Liver (tissue), 2 donors: ENCODE measurements at regions not wholly inside any gene's neighbourhood (a gene's known extent, or its start where the extent isn't known, plus 50 kb on each side); places are given as distances from the start of the nearest gene placed in this dataset.

ENCODE experiments used
- MAX ChIP-seq: IDR thresholded peaks from 2 replicates; pipeline ENCODE4 v1.6.1; 2016; ENCODE audit warnings: antibody characterized with exemption
- TF ChIP-seq, protein P1 (sequence below): fragments of 150-350 bp; IDR thresholded peaks from 2 replicates; pipeline ENCODE4 v1.5.1; 2017; ENCODE audit warnings: improper control_type of control experiment, low read depth, low read length; ENCODE audit not compliant: missing input control
- donor health status: healthy.

DNA sequence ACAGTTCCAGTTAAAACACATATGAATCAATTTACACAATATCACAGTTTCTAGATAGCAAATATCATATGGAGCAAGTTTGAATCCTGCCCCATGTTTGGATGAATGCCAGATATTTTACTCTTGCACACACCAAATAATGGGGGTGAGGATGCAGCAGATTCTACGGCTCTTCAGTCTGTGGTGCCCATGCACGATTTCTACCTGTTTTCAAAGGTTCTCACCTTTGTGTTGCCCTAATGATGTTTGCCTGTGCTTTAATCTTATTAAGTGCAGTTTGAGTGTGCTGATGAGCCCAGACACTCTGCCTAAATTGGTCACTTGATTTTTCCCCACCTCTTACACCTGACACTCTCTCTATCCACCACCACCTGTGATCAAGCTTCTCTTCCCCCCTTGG lies 119.6 kb downstream of the NPY start:
- TF ChIP-seq, protein P1, sequence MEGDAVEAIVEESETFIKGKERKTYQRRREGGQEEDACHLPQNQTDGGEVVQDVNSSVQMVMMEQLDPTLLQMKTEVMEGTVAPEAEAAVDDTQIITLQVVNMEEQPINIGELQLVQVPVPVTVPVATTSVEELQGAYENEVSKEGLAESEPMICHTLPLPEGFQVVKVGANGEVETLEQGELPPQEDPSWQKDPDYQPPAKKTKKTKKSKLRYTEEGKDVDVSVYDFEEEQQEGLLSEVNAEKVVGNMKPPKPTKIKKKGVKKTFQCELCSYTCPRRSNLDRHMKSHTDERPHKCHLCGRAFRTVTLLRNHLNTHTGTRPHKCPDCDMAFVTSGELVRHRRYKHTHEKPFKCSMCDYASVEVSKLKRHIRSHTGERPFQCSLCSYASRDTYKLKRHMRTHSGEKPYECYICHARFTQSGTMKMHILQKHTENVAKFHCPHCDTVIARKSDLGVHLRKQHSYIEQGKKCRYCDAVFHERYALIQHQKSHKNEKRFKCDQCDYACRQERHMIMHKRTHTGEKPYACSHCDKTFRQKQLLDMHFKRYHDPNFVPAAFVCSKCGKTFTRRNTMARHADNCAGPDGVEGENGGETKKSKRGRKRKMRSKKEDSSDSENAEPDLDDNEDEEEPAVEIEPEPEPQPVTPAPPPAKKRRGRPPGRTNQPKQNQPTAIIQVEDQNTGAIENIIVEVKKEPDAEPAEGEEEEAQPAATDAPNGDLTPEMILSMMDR = no peak
- TF ChIP-seq MAX = no peak
